IMR-90 (cell line): ENCODE measurements at regions not wholly inside any gene's neighbourhood (a gene's known extent, or its start where the extent isn't known, plus 50 kb on each side); places are given as distances from the start of the nearest gene placed in this dataset.

ENCODE experiments used
- ATAC-seq: fragments of 200-7000 bp; cut with Tn5 transposase; 2 replicates; pipeline ENCODE4 v1.9.1; 2020; ENCODE audit warnings: low read depth, mild to moderate bottlenecking, moderate library complexity
- BruUV-seq: library from RNA; stranded (reverse); fragments of 400-500 nt; replicated peaks from 2 replicates; lab custom pipeline; 2021; lab: Mats Ljungman, UMichigan
- CTCF ChIA-PET: fragments of 300-600 bp; formaldehyde crosslinking; extraction: SDS; loops from one replicate; lab custom pipeline; 2021; ENCODE audit warnings: antibody characterized with exemption; lab: Yijun Ruan, JAX
- POLR2A ChIA-PET: fragments of 300-600 bp; sonication (Branson Sonifier 250); formaldehyde crosslinking; loops from one replicate; lab custom pipeline; 2022; ENCODE audit warnings: antibody characterized with exemption; ENCODE audit not compliant: unreplicated experiment; lab: Charles Lee
- DNase-seq: peaks from one replicate; pipeline ENCODE4 v3.0.0; 2013
- H2AFZ ChIP-seq: replicated peaks from 2 replicates; pipeline ENCODE3; 2013; ENCODE audit warnings: low read length, mild to moderate bottlenecking; ENCODE audit not compliant: poor library complexity
- H2AK5ac ChIP-seq: 2 replicates; pipeline ENCODE4 v1.6.1; 2013; ENCODE audit warnings: low read depth, low read length, inconsistent platforms
- H2AK9ac ChIP-seq: replicated peaks from 2 replicates; pipeline ENCODE3; 2013; ENCODE audit warnings: mild to moderate bottlenecking, low read depth, low read length, moderate library complexity; ENCODE audit not compliant: poor library complexity
- H2BK120ac ChIP-seq: 2 replicates; pipeline ENCODE4 v1.6.1; 2013; ENCODE audit warnings: low read depth, low read length, inconsistent platforms
- H2BK15ac ChIP-seq: 3 replicates; pipeline ENCODE4 v1.6.1; 2013; ENCODE audit warnings: low read depth, low read length, inconsistent platforms
- H2BK20ac ChIP-seq: 2 replicates; pipeline ENCODE4 v1.6.1; 2013; ENCODE audit warnings: low read depth, mild to moderate bottlenecking, inconsistent platforms, low read length, moderate library complexity
- H2BK5ac ChIP-seq: 2 replicates; pipeline ENCODE4 v1.6.1; 2013; ENCODE audit warnings: mild to moderate bottlenecking, low read depth, low read length, inconsistent platforms; ENCODE audit not compliant: poor library complexity, severe bottlenecking
- H3K14ac ChIP-seq: replicated peaks from 2 replicates; pipeline ENCODE4 v1.6.1; 2013; ENCODE audit warnings: low read depth, low read length, inconsistent platforms
- H3K18ac ChIP-seq: 2 replicates; pipeline ENCODE4 v1.6.1; 2013; ENCODE audit warnings: low read depth, low read length, control low read depth
- H3K23ac ChIP-seq: 2 replicates; pipeline ENCODE4 v1.6.1; 2013; ENCODE audit warnings: low read depth, low read length, inconsistent platforms
- H3K27ac ChIP-seq: 2 replicates; pipeline ENCODE4 v1.5.1; 2013; ENCODE audit warnings: mild to moderate bottlenecking, control low read depth, low read length; ENCODE audit not compliant: insufficient read depth
- H3K27me3 ChIP-seq: 2 replicates; pipeline ENCODE4 v1.6.1; 2013; ENCODE audit warnings: low read length; ENCODE audit not compliant: control insufficient read depth, insufficient read depth
- H3K36me3 ChIP-seq: 2 replicates; pipeline ENCODE4 v1.6.1; 2013; ENCODE audit warnings: low read length, mixed read lengths; ENCODE audit not compliant: control insufficient read depth, insufficient read depth
- H3K4ac ChIP-seq: 2 replicates; pipeline ENCODE4 v1.6.1; 2013; ENCODE audit warnings: low read depth, low read length, inconsistent platforms
- H3K4me1 ChIP-seq: 2 replicates; pipeline ENCODE4 v1.6.1; 2013; ENCODE audit warnings: low read length, mixed read lengths; ENCODE audit not compliant: control insufficient read depth, insufficient read depth
- H3K4me2 ChIP-seq: 2 replicates; pipeline ENCODE4 v1.6.1; 2013; ENCODE audit warnings: low read depth, mild to moderate bottlenecking, control low read depth, low read length, moderate library complexity
- H3K4me3 ChIP-seq: 2 replicates; pipeline ENCODE4 v1.5.1; 2013; ENCODE audit warnings: low read depth, mild to moderate bottlenecking, control low read depth, low read length, moderate library complexity; ENCODE audit not compliant: insufficient read depth
- H3K56ac ChIP-seq: 2 replicates; pipeline ENCODE4 v1.6.1; 2013; ENCODE audit warnings: low read length, inconsistent platforms; ENCODE audit not compliant: insufficient read depth; ENCODE audit errors: extremely low read depth
- H3K79me1 ChIP-seq, 2 experiments: 2 replicates each; pipeline ENCODE4 v1.6.1; 2013; ENCODE audit warnings: low read length in 2 of 2, inconsistent platforms in 1 of 2, low read depth in 1 of 2
- H3K9ac ChIP-seq: 2 replicates; pipeline ENCODE4 v1.6.1; 2013; ENCODE audit warnings: low read depth, low read length, control low read depth
- H3K9me1 ChIP-seq: 2 replicates; pipeline ENCODE4 v1.6.1; 2013; ENCODE audit warnings: low read length, inconsistent platforms; ENCODE audit not compliant: insufficient read depth
- H3K9me3 ChIP-seq: 2 replicates; pipeline ENCODE4 v1.6.1; 2013; ENCODE audit warnings: low read length; ENCODE audit not compliant: control insufficient read depth, insufficient read depth
- H4K20me1 ChIP-seq: 2 replicates; pipeline ENCODE4 v1.6.1; 2013; ENCODE audit warnings: low read length, inconsistent platforms; ENCODE audit not compliant: insufficient read depth
- H4K5ac ChIP-seq: 2 replicates; pipeline ENCODE4 v1.6.1; 2013; ENCODE audit warnings: mild to moderate bottlenecking, low read depth, low read length, control low read depth
- H4K8ac ChIP-seq, 2 experiments: 2 replicates each; pipeline ENCODE4 v1.6.1; 2013; ENCODE audit warnings: low read depth in 2 of 2, low read length in 2 of 2, control low read depth in 1 of 2, inconsistent platforms in 1 of 2
- H4K91ac ChIP-seq: 2 replicates; pipeline ENCODE4 v1.6.1; 2013; ENCODE audit warnings: low read depth, low read length, inconsistent platforms; ENCODE audit not compliant: insufficient read depth
- WGBS, 2 experiments: methylation state at CpG; one replicate each; pipeline versions ENCODE4 v1.1.5 to v1.1.7; 2013; ENCODE audit warnings: missing lambda C conversion rate in 2 of 2; ENCODE audit not compliant: insufficient read length in 1 of 2; ENCODE audit errors: extremely low coverage in 2 of 2; 5-methylcytosine and 5-hydroxymethylcytosine counted together
- dilution Hi-C: fragments of 300-500 bp; cut with HindIII; formaldehyde crosslinking; loops from one replicate; pipeline ENCODE4 v1.14.3; 2018; ENCODE audit warnings: low sequenced_read_pairs; ENCODE audit not compliant: unreplicated experiment
- in situ Hi-C: fragments of 300-500 bp; cut with MboI; formaldehyde crosslinking; loops from 3 replicates; pipeline ENCODE4 v1.14.3; 2019; ENCODE audit warnings: low sequenced_read_pairs, inconsistent platforms, mixed read lengths
- intact Hi-C: fragments of 100-400 bp; cut with micrococcal nuclease; formaldehyde crosslinking; loops from 2 replicates; pipeline ENCODE4 v1.10.0; 2022
- TF ChIP-seq, protein P1 (sequence below): fragments of 150-350 bp; IDR thresholded peaks from 2 replicates; pipeline ENCODE4 v1.6.1; 2017; ENCODE audit warnings: mild to moderate bottlenecking, antibody characterized with exemption, low read length, low read depth

DNA sequence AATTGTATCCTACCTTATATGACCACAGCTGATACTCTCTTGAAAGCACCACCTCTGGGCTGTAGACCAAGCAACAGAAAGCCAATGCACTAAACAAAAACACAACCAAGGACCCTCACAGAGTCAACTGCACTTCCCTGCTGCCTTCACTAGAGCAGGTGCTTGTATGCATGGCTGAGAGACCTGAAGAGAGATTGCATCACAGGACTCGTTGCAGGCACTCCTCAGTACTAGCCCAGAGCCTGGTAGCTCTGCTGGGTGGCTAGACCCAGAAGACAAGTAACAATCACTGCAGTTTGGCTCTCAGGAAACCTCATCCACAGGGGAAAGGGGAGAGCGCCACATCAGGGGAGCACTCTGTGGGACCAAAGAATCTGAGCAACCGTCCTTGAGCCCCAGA lies 521.6 kb upstream of the IMPG1 start:
- BruUV-seq, result no TSS peak
- H3K14ac ChIP-seq, result no peak overlapping the region
- H3K23ac ChIP-seq, result no peak overlapping the region
- H4K91ac ChIP-seq, result no peak overlapping the region
- TF ChIP-seq, protein P1, sequence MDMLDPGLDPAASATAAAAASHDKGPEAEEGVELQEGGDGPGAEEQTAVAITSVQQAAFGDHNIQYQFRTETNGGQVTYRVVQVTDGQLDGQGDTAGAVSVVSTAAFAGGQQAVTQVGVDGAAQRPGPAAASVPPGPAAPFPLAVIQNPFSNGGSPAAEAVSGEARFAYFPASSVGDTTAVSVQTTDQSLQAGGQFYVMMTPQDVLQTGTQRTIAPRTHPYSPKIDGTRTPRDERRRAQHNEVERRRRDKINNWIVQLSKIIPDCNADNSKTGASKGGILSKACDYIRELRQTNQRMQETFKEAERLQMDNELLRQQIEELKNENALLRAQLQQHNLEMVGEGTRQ, result no peak
- DNase-seq (no peak), ATAC-seq (no peak)
- H3K79me1 ChIP-seq, result no peaks in the 10 kb centered on the region
- H3K4me3 ChIP-seq, result no peak overlapping the region
- H2BK15ac ChIP-seq, result no peak overlapping the region
- H3K9me1 ChIP-seq, result no peaks in the 10 kb centered on the region
- H4K20me1 ChIP-seq, result no peaks in the 10 kb centered on the region
- no peak overlapping the region for H2AFZ ChIP-seq
- H3K27me3 ChIP-seq, result no peaks in the 10 kb centered on the region
- no peak overlapping the region for H2BK120ac ChIP-seq
- no peak overlapping the region for H3K9ac ChIP-seq
- peaks cover 4% of the 10 kb centered on the region for H3K9me3 ChIP-seq
- H4K5ac ChIP-seq, result no peak overlapping the region
- no peak overlapping the region for H2BK20ac ChIP-seq
- ChIA-PET POLR2A (no interaction called here), CTCF (no interaction called here)
- dilution Hi-C loops, result no loop called here
- no peak overlapping the region for H2AK9ac ChIP-seq
- intact Hi-C loops, result no loop called here
- no peak overlapping the region for H3K18ac ChIP-seq
- H3K56ac ChIP-seq, result no peak overlapping the region
- H3K4ac ChIP-seq, result no peak overlapping the region
- no peaks in the 10 kb centered on the region for H3K4me1 ChIP-seq
- H2AK5ac ChIP-seq, result no peak overlapping the region
- H3K36me3 ChIP-seq, result no peaks in the 10 kb centered on the region
- in situ Hi-C loops, result no loop called here
- no peak overlapping the region for H3K4me2 ChIP-seq
- H3K27ac ChIP-seq, result no peak overlapping the region
- no peak overlapping the region for H2BK5ac ChIP-seq
- H4K8ac ChIP-seq, result no peak overlapping the region
- no CpG with 5 or more reads among the region's 3 CpGs for WGBS, 2 experiments
